Stimulated activated CD8-positive, alpha-beta memory T cell treated with anti-CD3 and anti-CD28 coated beads, Interleukin-15, amount 100 ng/mL, for 4 hours (primary cell): ENCODE measurements at regions not wholly inside any gene's neighbourhood (a gene's known extent, or its start where the extent isn't known, plus 50 kb on each side); places are given as distances from the start of the nearest gene placed in this dataset.
"Not testable (repeated sequence)": the region's sequence is repeated elsewhere in the genome, so short reads cannot be mapped to it uniquely, and the experiment has no call there.

Experiments used
- DNase-seq, 2 donors: peaks; one replicate each; pipeline ENCODE4 v3.0.0-alpha.2; 2020; ENCODE audit warnings: low read depth in 2 of 2

DNA sequence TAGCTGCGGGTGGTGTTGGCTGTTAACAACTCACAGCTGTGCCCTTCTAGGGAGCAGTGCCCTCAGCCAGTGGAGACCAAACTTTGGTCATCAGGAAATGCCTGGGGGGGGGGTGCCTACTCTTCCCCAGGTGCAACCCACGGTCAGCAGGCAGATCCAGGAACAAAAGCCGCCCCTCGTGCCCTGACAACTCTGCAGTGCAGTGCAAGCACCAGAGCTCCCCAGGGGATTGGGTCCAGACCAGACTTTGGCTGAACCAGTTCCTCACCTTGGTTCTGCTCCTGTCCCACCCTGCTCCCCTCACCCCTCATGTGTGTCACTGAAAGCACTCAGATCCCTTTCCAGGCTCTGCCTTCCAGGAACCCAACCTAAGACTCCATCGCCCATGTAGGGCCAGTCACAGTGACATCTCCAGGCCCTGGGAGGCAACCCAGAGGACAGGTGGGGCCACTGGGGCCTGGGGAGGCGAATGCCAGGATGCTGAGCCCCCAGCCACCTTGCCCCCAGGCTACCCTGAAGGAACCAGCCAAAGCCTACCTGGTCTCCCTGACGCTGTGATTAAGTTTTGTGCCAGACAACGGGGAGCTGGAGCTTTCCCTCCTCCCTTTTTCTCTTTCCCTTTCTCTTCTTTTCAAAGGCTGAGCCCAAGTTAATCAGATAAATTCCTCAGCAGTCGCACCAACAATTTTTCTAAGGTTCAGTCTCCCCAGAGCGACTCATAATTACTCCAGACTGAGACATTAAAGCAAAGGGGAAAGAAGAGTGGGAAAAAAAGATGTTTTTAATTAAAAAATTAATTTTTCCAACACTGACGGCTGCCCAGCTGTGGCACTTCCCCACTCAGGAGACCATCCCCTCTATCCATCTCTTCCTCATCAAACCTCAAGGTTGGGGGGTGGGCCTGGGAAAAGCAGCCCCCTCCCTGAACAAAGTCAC is 207.5 kb upstream of the LINGO1 start:
- no peak for DNase-seq

DNA sequence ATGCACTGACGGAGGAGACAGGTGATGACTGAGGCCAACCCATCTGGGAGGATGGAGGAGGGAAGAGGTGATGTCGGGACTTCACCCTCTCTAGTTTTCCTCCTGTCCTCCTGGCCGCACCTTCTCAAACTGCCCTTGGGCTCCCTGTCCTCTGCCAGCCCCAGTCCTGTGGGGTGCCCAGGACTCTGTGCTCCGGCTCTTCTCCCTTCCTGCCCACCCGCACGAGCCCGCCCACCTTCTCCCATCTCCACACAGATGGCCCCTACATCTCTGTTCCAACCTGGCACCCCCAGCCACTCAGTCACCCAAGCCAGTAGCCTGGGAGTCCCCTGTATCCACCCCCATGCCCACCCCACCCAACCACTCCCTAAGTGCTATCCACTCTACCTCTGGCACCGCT is 206.7 kb upstream of the LINGO1 start:
- no peak for DNase-seq

DNA sequence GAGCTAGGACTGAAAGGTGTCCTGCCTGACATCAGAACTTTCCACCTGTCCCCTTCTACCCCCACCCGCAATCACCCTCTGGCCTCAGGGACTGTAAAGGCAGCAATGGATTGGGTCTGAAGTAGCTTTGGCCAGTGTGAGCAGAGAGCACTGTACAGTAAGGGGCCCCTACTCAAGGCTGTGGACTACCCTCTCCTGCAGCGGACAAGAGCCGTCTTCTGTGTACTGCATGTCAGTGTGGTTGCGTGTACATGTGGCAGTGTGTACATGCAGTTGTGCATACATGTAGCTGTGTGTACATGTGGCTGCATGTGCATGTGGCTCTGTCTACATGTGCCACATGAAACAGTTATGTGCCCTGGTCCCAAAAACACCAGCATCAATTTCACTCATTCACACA is 205.9 kb upstream of the LINGO1 start:
- DNase-seq: no peak

DNA sequence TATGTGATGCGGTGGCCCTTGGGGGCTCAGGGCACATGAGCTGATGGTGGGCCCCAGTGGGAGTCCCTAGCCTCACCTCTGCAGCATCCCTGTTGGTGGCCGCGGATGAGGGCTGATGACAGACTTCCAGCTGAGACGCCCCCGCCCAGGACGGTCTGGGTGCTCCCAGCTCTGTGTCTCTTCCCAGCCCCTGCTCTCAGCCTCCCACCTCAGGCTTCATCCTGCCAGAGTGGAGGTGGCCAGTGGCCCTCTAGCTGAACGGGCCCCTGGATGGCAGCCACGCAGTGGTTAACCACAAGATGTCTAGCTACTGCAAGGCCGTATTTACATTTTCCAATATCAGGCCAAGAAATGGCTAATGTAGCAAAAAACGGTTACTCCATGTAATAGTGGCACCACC is 205.3 kb upstream of the LINGO1 start:
- DNase-seq: no peak

DNA sequence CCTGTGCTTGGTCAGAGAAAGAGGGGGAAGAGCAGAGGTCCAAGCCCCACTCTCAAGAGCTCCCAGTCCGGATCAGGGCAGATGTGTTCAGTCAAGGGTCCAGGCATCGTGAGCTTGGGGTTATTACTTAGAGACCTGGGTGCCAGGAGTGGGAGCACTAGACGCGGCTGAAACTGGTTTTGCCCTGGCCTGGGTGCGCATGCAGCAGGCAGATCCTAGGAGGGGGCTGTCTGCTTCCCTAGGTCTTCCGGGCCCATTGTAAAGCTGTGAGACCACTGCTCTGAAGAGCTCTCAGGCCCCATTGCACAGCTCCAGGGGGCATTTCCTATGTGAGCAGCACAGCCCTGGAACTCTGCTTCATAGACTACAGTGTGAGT is 204.9 kb upstream of the LINGO1 start:
- DNase-seq: no peak

DNA sequence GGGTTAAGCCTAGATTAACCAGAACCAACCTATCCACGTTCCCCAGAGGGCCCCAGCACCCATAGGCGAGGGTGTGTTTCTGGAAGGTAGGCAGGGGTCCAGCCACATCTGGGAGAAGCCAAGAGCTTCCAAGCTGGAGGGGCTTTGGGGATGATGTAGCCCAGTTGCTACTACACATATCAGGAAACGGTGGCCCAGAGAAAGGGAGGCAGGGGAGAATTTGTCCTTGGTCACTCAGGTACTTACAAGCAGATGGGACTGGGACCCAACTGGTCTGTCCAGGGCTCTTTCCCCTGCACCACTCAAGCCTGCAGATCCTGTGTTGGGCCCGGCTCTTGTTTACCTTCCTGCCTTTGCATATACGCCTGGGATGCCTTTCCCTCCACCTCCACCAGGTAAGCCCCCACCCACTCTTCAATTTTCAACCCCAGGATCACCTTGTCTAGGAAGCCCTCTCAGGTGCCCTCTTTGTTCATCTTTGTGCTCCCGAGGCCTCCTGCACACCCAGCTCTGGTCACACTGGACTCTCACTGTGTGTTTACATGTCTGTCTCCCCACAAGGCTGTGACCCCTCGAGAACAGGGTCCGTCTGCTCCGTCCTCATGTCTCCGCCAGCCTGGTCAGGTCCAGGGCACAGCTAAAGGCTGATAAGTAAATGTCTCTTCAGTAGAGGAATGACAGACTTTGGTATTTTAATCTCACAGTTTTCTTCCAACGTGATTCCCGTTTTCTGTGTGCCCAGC is 204.4 kb upstream of the LINGO1 start:
- DNase-seq: no peak

DNA sequence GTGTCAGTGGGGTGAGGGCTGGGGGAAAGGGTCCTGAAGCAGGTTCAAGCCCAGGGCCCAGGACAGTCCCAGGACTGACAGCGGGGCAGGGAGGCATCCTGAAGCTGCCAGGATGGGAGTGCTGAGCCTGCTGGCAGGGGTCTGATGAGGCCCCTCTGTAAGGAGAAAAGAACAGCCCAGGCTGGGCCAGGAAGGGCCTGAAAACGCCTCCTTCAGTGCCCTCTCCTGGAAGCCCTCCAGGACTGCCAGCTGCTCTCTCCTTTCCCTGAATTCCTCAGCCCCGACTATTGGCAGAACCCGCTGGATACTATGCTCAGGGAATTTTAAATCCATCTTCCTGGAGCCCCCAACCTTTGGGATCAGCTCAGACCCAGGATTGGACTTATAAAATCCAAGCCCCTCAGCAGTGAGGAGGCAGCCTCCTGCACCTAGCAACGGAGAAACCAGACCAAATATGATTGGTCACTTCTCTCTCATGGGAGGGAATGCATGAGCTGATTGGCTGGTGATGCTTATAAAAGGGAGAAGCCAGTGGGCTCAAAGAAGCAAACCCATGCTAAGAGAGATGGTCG is 203.5 kb upstream of the LINGO1 start:
- DNase-seq: no peak

DNA sequence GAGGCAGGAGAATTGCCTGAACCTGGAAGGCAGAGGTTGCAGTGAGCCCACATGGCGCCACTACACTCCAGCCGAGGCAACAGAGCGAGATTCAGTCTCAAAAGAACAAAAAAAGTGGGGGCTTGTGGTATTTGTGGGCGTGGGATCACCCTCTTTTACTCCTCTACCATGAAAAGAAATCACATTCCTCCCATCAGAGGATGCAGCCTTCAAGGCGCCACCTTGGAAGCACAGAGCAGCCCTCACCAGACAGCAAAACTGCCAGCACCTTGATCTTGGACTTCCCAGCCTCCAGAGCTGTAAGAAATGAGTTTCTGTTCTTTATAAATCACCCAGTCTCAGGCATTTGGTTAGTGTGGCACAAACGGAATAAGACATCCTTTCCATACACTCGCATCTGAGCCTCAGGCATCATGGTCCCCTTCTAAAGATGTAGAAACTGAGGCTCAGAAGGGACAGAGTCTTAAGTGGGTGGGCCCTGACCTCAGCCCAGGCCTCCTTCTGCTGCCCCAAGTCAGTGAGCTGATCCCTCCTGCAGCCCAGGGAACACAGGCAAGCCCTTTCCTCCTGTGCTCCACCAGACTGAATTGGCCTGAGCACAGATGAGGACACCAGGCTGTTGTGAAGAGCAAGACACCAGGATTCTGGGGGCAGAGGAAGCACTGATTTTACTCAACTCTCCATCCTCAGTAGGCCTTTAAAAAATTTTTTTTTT is 201.7 kb upstream of the LINGO1 start:
- DNase-seq: no peak

DNA sequence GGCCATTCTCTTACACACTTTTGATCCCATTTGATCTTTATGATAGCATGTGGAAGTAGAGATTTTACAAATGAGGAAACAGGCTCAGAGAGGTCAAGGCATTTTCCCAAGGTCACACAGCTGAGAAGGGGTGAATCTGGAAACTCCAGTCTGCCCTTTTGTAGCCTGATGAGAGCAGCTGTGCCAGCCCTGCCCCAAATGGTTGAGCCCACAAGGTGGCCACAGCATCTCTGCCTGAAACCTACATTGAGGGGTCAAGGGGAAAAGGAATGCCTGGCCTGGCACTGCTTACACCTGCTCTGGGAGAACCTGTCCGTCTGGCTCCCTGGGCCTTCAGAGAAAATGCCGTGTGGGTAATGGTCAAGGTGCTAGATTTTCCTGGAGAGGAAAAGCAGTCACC is 200.2 kb upstream of the LINGO1 start:
- no peak for DNase-seq

DNA sequence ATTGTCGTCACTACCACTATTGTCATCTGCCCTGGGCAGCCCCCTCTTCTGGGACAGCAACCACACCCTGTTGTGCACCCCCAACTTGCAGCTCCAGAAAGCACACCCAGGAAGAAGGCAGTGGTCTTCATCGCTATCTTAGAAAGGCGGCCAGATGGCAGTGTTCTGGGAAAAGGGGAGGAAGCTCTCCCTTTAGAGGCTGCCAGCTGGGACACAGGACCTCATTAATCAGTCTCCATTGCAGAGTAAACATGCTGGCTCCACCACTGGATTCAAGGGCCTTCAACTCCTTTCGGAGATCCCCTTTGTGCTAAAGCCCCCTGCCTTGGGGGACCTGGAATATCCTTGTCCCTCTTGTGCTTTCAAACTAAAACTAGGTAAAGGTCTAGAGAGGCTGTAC is 199.3 kb upstream of the LINGO1 start:
- no peak for DNase-seq

DNA sequence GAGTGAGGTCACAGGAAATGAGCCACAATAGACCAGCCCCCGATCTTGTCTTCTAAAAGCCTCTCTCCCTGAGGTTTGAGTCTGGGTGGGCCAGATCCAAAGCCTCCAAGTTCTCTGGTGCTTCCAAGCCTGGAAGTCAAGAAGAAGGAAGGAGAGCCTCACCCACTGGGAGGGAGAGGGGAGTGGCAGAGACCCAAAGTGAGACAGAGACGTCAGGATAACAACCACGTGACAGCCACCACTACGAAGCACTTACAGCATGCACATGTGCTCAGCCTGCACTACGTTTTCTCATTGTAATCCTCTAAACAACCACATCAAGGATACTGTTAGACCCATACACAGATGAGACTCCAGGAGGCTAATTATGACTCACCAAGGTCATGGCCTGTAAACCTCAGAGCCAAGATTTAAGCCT is 197.3 kb upstream of the LINGO1 start:
- no peak for DNase-seq

DNA sequence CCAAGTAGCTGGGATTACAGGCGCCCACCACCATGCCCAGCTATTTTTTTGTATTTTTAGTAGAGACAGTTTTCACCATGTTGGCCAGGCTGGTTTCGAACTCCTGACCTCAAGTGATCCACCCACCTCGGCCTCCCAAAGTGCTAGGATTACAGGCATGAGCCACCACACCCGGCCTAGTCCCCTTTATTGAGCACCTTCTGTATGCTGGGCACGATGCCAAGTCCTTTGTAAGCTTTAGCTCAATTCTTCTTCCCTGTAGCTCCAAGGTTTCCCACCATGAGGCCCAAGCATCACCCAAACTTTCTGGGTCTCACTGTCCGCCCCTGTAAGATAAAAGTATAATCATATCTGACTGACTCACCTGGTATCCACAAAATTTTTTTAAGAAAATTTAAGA is 196.6 kb upstream of the LINGO1 start:
- not testable (repeated sequence) for DNase-seq

DNA sequence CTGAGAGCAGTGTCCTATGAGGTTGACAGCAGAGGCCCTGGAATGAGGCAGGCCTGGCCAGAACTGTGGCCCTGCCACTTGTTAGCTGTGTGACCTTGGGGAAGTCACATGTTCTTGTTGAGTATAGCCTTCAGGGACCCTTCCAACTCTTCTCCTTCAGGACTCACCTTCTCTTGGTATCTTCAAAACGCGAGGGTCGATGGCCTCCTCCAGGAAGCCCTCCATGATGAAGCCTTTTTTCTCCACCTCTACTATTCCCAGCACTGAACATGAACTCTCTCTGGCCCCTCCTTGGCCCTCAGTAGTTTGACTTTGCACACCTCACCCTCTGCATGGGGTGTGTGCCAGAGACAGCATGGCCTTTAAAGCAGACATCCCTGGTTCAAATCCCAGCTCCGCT is 195.1 kb upstream of the LINGO1 start:
- DNase-seq: no peak

DNA sequence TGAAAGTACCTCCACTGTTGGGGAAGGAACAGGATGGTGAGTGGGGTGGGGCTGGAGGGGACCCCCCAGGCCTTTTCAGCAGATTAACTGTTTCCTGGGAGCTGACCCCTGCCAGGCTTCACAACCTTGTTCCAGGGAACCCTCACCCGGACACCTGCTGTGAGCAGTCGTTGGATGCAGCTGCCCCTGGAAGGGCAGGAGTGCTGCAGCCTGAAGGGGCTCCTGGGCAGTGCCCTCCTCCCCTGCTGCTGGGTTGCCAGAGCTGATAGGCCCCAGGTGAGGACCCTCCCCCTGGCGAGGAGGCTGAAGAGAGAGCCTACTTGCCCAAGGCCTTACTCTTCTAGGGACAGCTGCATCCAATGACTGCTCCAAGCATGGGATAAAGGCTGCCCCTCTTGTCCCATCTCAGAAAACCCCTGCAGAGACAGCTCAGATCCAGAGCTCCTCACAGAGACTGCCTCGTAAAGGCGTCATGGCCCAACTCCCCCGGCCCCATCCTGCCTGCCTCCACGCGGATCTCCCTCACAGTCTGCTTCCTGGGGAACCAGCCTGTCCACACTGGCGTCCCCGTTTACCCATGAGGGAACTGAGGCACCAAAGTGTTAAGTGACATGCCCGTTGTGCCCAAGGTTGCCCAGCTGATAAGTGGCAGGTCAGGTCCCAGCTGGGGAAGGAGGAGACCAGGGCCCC is 193.4 kb upstream of the LINGO1 start:
- no peak for DNase-seq

DNA sequence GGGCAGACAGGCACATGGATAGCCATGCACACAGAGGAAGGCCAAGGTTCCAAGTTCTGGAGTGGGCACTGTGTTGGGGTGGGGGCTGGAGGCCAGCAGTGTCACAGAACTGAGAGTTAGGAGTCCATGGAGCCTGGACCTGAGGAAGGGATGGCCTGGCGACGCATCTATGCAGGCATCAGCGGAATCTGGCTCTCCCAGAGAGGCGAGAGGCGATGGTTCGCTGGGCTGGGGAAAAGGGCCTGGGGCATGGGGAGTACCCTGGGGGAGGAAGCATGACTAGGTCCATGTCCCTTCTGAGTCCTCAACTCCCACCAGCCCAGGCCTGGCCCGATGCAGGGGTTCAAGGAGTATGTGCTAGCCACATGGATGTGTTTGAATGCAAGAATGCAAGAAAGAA is 192.8 kb upstream of the LINGO1 start:
- no peak for DNase-seq

DNA sequence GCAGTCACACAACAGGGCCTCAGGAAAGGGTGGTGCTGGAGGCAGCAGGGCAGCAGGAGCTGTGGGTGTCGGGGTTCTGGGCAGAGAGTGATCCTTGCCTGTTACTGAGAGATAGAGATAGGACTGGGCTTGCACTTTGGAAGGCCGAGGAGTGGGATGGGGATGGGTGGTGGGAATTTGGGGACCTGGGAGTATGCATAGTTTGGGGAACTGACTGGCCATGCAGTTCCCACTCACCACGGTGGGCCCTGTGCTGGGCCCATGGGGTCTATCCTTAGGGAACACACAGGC is 192.5 kb upstream of the LINGO1 start:
- DNase-seq: no peak

DNA sequence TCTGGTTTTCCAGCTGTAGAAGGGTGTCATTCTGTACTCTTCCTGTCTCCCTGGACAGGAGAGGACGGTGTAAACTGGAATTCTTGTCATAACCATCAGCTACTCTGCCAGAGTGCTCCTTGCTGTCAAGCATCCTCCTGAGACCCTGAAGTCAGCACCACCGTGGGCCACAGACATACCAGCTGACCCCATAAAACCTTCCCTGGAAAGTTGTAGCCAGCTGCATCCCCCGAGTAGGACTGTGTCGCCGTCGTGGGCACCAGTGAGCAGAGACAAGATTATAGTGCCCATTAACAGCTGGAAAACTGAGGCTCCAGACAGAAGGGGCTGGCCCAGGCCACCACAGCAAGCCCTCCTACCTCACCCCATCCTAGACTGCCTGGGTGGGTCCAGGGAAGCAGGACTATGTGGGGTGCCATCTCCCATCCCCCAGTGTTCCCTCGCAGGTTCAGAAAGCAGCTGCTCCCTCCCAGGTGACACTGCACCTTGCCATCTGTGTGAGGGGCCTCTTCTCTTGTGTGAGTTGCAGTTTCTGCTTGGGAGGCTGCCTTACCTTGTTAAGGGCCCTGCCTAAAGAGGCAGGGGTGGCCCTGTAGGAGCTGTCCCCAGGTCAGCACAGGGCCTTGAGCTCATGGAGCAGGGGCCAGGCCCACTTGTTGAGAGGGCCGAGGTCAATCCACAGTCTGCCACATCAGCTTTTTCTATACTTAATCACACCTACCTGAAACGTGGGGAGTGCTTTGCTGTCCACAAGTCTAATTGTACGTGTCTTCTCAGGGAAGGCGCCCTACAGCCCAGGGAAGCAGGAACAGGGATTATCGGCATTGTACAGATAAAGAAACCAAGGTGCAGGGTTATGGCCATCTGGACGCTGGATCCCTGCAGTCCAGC is 191.9 kb upstream of the LINGO1 start:
- no peak for DNase-seq

DNA sequence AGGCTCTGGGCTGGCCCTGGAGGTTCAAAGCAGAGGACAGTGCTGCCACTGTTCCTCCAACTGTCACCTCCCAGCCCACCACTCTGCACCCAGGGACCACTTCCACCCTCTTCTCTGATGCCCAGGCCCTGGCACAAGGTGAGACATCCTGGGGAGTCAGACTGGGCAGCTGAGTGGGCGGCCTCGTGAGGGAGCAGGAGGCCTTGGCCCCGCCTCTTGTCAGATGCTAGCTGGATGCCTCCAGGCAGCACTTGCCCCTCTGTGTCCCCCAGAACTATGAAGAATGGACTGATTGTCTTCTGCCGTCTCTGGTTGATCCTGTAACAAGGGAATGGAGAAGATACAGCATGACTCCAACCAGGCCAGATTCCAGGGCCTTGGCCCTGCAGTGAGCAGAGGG is 191.0 kb upstream of the LINGO1 start:
- no peak for DNase-seq

DNA sequence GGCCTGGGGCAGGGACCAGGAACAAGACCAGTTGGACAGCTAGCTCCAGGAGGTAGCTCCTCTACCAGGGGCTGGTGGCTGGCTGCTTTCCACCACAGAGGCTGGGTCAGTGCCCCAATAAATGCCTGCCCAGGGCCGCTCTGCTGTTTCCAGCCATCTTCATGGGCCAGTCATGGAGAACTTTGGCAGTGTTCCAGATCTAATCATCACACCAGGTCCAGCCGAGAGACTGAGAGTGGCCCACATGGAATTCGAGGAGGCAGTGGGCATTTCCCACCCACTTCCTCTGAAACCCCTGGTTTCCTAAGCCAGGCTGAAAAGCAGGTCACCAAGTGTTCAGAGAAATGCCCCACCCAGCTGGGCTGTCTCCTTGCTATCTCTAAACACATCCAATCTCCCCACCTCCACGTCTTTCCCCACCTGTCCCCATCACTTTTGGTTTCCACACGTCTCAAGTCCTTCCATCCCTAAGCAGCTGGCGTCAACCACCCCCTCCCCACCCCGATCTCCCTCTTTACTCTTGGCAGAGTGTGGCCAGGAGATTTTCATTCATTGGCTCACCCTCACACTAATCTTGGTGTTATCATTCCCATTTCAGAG is 190.0 kb upstream of the LINGO1 start:
- no peak for DNase-seq

DNA sequence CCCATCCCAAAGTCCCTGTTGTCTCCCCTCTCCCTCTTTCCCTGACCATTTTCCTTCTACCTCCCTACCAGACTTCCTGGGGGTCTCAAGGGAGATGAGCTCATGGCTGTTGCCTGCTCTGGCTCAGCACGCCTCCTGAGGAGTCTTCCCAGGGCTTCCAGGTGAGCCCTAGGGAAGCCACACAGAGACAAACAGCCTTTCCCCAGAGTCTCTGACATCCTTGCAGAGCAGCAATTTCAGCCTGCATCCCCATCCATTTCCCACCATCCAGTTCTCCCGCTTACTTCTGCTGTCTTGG is 189.2 kb upstream of the LINGO1 start:
- no peak for DNase-seq
